Adrenal gland (tissue), 9 donors: ENCODE measurements at regions not wholly inside any gene's neighbourhood (a gene's known extent, or its start where the extent isn't known, plus 50 kb on each side); places are given as distances from the start of the nearest gene placed in this dataset.

ENCODE experiments used
- DNase-seq, 7 donors: peaks; one replicate each; pipeline ENCODE4 v3.0.0-alpha.2; 2019 to 2020
- H3K27ac ChIP-seq, 5 donors: fragments of 200-600 bp; sonication (generic) in 4 of 5; 1 replicate in 3 of 5; 2 replicates in 2 of 5; pipeline versions ENCODE4 v1.5.1 to v1.8.0; 2016 to 2020; ENCODE audit warnings: mild to moderate bottlenecking in 1 of 5
- H3K27me3 ChIP-seq: fragments of 200-600 bp; 2 replicates; pipeline ENCODE4 v1.8.0; 2021
- H3K36me3 ChIP-seq, 2 donors: fragments of 200-600 bp; replicated peaks in 1 of 2; 1 replicate in 1 of 2; 2 replicates in 1 of 2; pipeline versions ENCODE4 v1.5.1 to v1.8.0; 2018 to 2022
- H3K4me1 ChIP-seq, 2 donors: fragments of 200-600 bp; replicated peaks in 1 of 2; 1 replicate in 1 of 2; 2 replicates in 1 of 2; pipeline versions ENCODE4 v1.5.1 to v1.8.0; 2018 to 2021
- H3K4me3 ChIP-seq, 4 donors: fragments of 200-600 bp; sonication (generic) in 3 of 4; one replicate each; pipeline ENCODE4 v1.5.1; 2016 to 2018
- H3K9me3 ChIP-seq, 3 donors: fragments of 200-600 bp; sonication (generic) in 1 of 3; replicated peaks in 1 of 3; 1 replicate in 2 of 3; 2 replicates in 1 of 3; pipeline versions ENCODE4 v1.5.1 to v1.8.0; 2016 to 2021
- CTCF ChIP-seq, 6 experiments: fragments of 450-650 bp in 4 of 6; fragments of 200-600 bp in 2 of 6; sonication (generic) in 1 of 6; IDR thresholded peaks; 1 replicate in 5 of 6; 2 replicates in 1 of 6; pipeline versions ENCODE4 v1.5.1 to v1.8.0; 2016 to 2021; ENCODE audit warnings: antibody characterized with exemption in 6 of 6, mild to moderate bottlenecking in 2 of 6, moderate library complexity in 1 of 6
- POLR2A ChIP-seq, 2 donors: fragments of 450-650 bp; IDR thresholded peaks; one replicate each; pipeline ENCODE4 v1.6.1; 2017; ENCODE audit warnings: antibody characterized with exemption in 2 of 2, mild to moderate bottlenecking in 2 of 2, moderate library complexity in 1 of 2
- WGBS, 4 donors: extraction: QIAGEN DNeasy Blood & Tissue Kit in 2 of 4; methylation state at CpG; one replicate each; pipeline versions ENCODE4 v1.1.5 to v1.1.7; 2013 to 2017; 5-methylcytosine and 5-hydroxymethylcytosine counted together
- intact Hi-C, 2 donors: fragments of 100-400 bp; cut with DNase I; formaldehyde crosslinking; loops; one replicate each; pipeline versions ENCODE4 v1.14.1 to v1.15.0; 2022 to 2023
- donor health status: healthy with polysubstance abuse.
- donor health status: Bipolar disorder and iron deficiency.
- donor health status: DM: yes; HTN: yes; CAD: no.
- donor health status: DM: no; HTN: no; CAD: no.
- donor health status: DM: no; HTN: no; CAD: no.

GRCh38 chr1:168926236-168926635, 180.3 kb upstream of the ATP1B1 start:
- H3K27me3 ChIP-seq: no peaks in the 10 kb centered on the region
- no peaks in the 10 kb centered on the region for H3K9me3 ChIP-seq
- intact Hi-C loops: no loop called here
- TF ChIP-seq CTCF (IDR thresholded peaks at IDR 0.05) (no peak), POLR2A (IDR thresholded peaks at IDR 0.05) (no peak)
- no peak overlapping the region for H3K4me3 ChIP-seq
- no peak for DNase-seq
- 69 to 91% (median 79%) methylated on average over 3 of the region's 3 CpGs for WGBS, 4 donors
- peaks cover 0 to 9% of the 10 kb centered on the region in 2 donors for H3K4me1 ChIP-seq
- no peak overlapping the region for H3K27ac ChIP-seq
- H3K36me3 ChIP-seq: no peaks in the 10 kb centered on the region

- TF ChIP-seq CTCF (IDR thresholded peaks at IDR 0.05) (no peak), POLR2A (IDR thresholded peaks at IDR 0.05) (no peak)
- H3K27me3 ChIP-seq: no peaks in the 10 kb centered on the region
- intact Hi-C loops: no loop called here
- 82 to 94% (median 93%) methylated on average over 3 of the region's 3 CpGs for WGBS, 4 donors
- H3K9me3 ChIP-seq: no peaks in the 10 kb centered on the region
- H3K36me3 ChIP-seq: no peaks in the 10 kb centered on the region
- H3K4me1 ChIP-seq: no peaks in the 10 kb centered on the region
- H3K27ac ChIP-seq: no peak overlapping the region
- no peak for DNase-seq
- H3K4me3 ChIP-seq: no peak overlapping the region
Observed at GRCh38 chr1:168932539-168932938, 174.0 kb upstream of the ATP1B1 start.

- WGBS, 4 donors: 85 to 92% (median 89%) methylated on average over 4 of the region's 4 CpGs
- intact Hi-C loops: no loop called here
Observed at GRCh38 chr1:168933141-168933805, 173.2 kb upstream of the ATP1B1 start.

GRCh38 chr1:168939110-168939946, 167.2 kb upstream of the ATP1B1 start:
- 15 to 50% (median 34%) methylated on average over 3 of the region's 3 CpGs for WGBS, 4 donors
- Histone ChIP-seq H3K27ac (no peak overlapping the region), H3K4me3 (no peak overlapping the region), H3K4me1 (no peaks in the 10 kb centered on the region), H3K9me3 (no peaks in the 10 kb centered on the region), H3K27me3 (no peaks in the 10 kb centered on the region), H3K36me3 (no peaks in the 10 kb centered on the region)
- TF ChIP-seq POLR2A (IDR thresholded peaks at IDR 0.05) (no peak), CTCF (IDR thresholded peaks at IDR 0.05) (no peak)
- DNase-seq: peak in 2 of 7 donors; percentile 17 to 23
- intact Hi-C loops: no loop called here

More at GRCh38 chr1:168933141-168933805, 173.2 kb upstream of the ATP1B1 start:
- no peak for DNase-seq
- TF ChIP-seq POLR2A (IDR thresholded peaks at IDR 0.05): no peak
- Histone ChIP-seq H3K4me1 (no peaks in the 10 kb centered on the region), H3K27me3 (no peaks in the 10 kb centered on the region), H3K27ac (no peak overlapping the region), H3K36me3 (no peaks in the 10 kb centered on the region), H3K4me3 (no peak overlapping the region), H3K9me3 (no peaks in the 10 kb centered on the region)
